WTC11 (cell line): ENCODE measurements at regions not wholly inside any gene's neighbourhood (a gene's known extent, or its start where the extent isn't known, plus 50 kb on each side); places are given as distances from the start of the nearest gene placed in this dataset.
"Not testable (repeated sequence)": the region's sequence is repeated elsewhere in the genome, so short reads cannot be mapped to it uniquely, and the experiment has no call there.

Experiments used
- ATAC-seq: fragments of 200-7000 bp; cut with Tn5 transposase; 2 replicates; pipeline ENCODE4 v1.10.0; 2021; ENCODE audit warnings: mild to moderate bottlenecking, moderate library complexity
- CTCF ChIA-PET: fragments of 300-600 bp; sonication (Branson Sonifier 250); formaldehyde crosslinking; loops from one replicate; lab custom pipeline; 2021; ENCODE audit warnings: antibody characterized with exemption; lab: Charles Lee
- POLR2A ChIA-PET: fragments of 350-600 bp; sonication (Branson Sonifier 250); formaldehyde crosslinking; loops from one replicate; lab custom pipeline; 2021; ENCODE audit warnings: antibody characterized with exemption; lab: Charles Lee
- DNase-seq: peaks from one replicate; pipeline ENCODE4 v3.0.0; 2021; ENCODE audit warnings: low spot score
- H3K27ac Mint-ChIP-seq: 2 replicates; pipeline ENCODE4 v1.8.0; 2021; ENCODE audit warnings: mixed read lengths
- H3K27me3 Mint-ChIP-seq: 2 replicates; pipeline ENCODE4 v1.8.0; 2021; ENCODE audit warnings: low read depth, mild to moderate bottlenecking, moderate library complexity, mixed read lengths
- H3K36me3 Mint-ChIP-seq: 2 replicates; pipeline ENCODE4 v1.8.0; 2021; ENCODE audit warnings: mixed read lengths
- H3K4me1 Mint-ChIP-seq: 2 replicates; pipeline ENCODE4 v1.8.0; 2022; ENCODE audit warnings: mixed read lengths
- H3K4me3 Mint-ChIP-seq: 2 replicates; pipeline ENCODE4 v1.8.0; 2021; ENCODE audit warnings: mild to moderate bottlenecking, moderate library complexity, mixed read lengths
- H3K9me3 Mint-ChIP-seq: 2 replicates; pipeline ENCODE4 v1.8.0; 2021; ENCODE audit warnings: mixed read lengths

- H3K9me3 Mint-ChIP-seq = peaks cover 16% of the 10 kb centered on the region
- H3K4me3 Mint-ChIP-seq, DNase-seq, H3K27ac Mint-ChIP-seq, H3K27me3 Mint-ChIP-seq, H3K4me1 Mint-ChIP-seq, POLR2A ChIA-PET, CTCF ChIA-PET, ATAC-seq: not testable (repeated sequence)
- H3K36me3 Mint-ChIP-seq = peaks cover 19% of the 10 kb centered on the region
These were observed 669.7 kb upstream of the TPTE start for GRCh38 chr21:9851695-9852094.

- Mint-ChIP-seq H3K9me3 (peaks cover 45% of the 10 kb centered on the region), H3K36me3 (peaks cover 46% of the 10 kb centered on the region)
- H3K4me1 Mint-ChIP-seq, CTCF ChIA-PET, POLR2A ChIA-PET, H3K4me3 Mint-ChIP-seq, DNase-seq, H3K27ac Mint-ChIP-seq, ATAC-seq, H3K27me3 Mint-ChIP-seq: not testable (repeated sequence)
These were observed 663.8 kb upstream of the TPTE start for GRCh38 chr21:9857563-9857962.

- H3K4me1 Mint-ChIP-seq, H3K4me3 Mint-ChIP-seq, DNase-seq, POLR2A ChIA-PET, CTCF ChIA-PET, H3K27ac Mint-ChIP-seq, ATAC-seq: not testable (repeated sequence)
- peaks cover 13% of the 10 kb centered on the region for H3K27me3 Mint-ChIP-seq
- peaks cover 62% of the 10 kb centered on the region for H3K9me3 Mint-ChIP-seq
- H3K36me3 Mint-ChIP-seq = peaks cover 61% of the 10 kb centered on the region
These were observed 661.5 kb upstream of the TPTE start for GRCh38 chr21:9859865-9860264.

GRCh38 chr21:9862456-9862855, 658.9 kb upstream of the TPTE start:
- peaks cover 53% of the 10 kb centered on the region for H3K9me3 Mint-ChIP-seq

GRCh38 chr21:9867815-9868214, 653.6 kb upstream of the TPTE start:
- DNase-seq, H3K4me3 Mint-ChIP-seq, H3K27ac Mint-ChIP-seq, H3K4me1 Mint-ChIP-seq, POLR2A ChIA-PET, ATAC-seq, H3K27me3 Mint-ChIP-seq, CTCF ChIA-PET: not testable (repeated sequence)
- H3K9me3 Mint-ChIP-seq = peaks cover 40% of the 10 kb centered on the region
- H3K36me3 Mint-ChIP-seq = peaks cover 40% of the 10 kb centered on the region

More at GRCh38 chr21:9862456-9862855, 658.9 kb upstream of the TPTE start:
- H3K4me1 Mint-ChIP-seq, H3K4me3 Mint-ChIP-seq, ATAC-seq, CTCF ChIA-PET, POLR2A ChIA-PET, H3K27ac Mint-ChIP-seq, DNase-seq, H3K27me3 Mint-ChIP-seq: not testable (repeated sequence)
- H3K36me3 Mint-ChIP-seq = peaks cover 51% of the 10 kb centered on the region

- peaks cover 13% of the 10 kb centered on the region for H3K9me3 Mint-ChIP-seq
- ATAC-seq, H3K4me1 Mint-ChIP-seq, CTCF ChIA-PET, H3K27ac Mint-ChIP-seq, H3K4me3 Mint-ChIP-seq, POLR2A ChIA-PET, H3K27me3 Mint-ChIP-seq, DNase-seq: not testable (repeated sequence)
- H3K36me3 Mint-ChIP-seq = peaks cover 10% of the 10 kb centered on the region
These were observed 648.3 kb upstream of the TPTE start for GRCh38 chr21:9873096-9873495.

- CTCF ChIA-PET, H3K27ac Mint-ChIP-seq, H3K36me3 Mint-ChIP-seq, H3K27me3 Mint-ChIP-seq, POLR2A ChIA-PET, DNase-seq, H3K4me1 Mint-ChIP-seq, ATAC-seq, H3K4me3 Mint-ChIP-seq: not testable (repeated sequence)
- H3K9me3 Mint-ChIP-seq = peaks cover 13% of the 10 kb centered on the region
These were observed 647.2 kb upstream of the TPTE start for GRCh38 chr21:9874136-9874535.

- H3K27ac Mint-ChIP-seq, CTCF ChIA-PET, DNase-seq, H3K4me3 Mint-ChIP-seq, H3K27me3 Mint-ChIP-seq, ATAC-seq, POLR2A ChIA-PET, H3K4me1 Mint-ChIP-seq: not testable (repeated sequence)
- Mint-ChIP-seq H3K9me3 (peaks cover 49% of the 10 kb centered on the region), H3K36me3 (peaks cover 45% of the 10 kb centered on the region)
These were observed 640.0 kb upstream of the TPTE start for GRCh38 chr21:9881430-9881829.

- CTCF ChIA-PET, H3K4me3 Mint-ChIP-seq, H3K27ac Mint-ChIP-seq, POLR2A ChIA-PET, ATAC-seq, H3K4me1 Mint-ChIP-seq, H3K27me3 Mint-ChIP-seq, DNase-seq: not testable (repeated sequence)
- peaks cover 53% of the 10 kb centered on the region for H3K9me3 Mint-ChIP-seq
- peaks cover 48% of the 10 kb centered on the region for H3K36me3 Mint-ChIP-seq
These were observed 638.3 kb upstream of the TPTE start for GRCh38 chr21:9883047-9883446.

GRCh38 chr21:9883571-9884282, 637.7 kb upstream of the TPTE start:
- H3K27me3 Mint-ChIP-seq, DNase-seq, POLR2A ChIA-PET: not testable (repeated sequence)

GRCh38 chr21:9888500-9888899, 632.9 kb upstream of the TPTE start:
- H3K9me3 Mint-ChIP-seq = peaks cover 48% of the 10 kb centered on the region
- POLR2A ChIA-PET, H3K4me1 Mint-ChIP-seq, CTCF ChIA-PET, DNase-seq, H3K27ac Mint-ChIP-seq, H3K4me3 Mint-ChIP-seq, ATAC-seq: not testable (repeated sequence)
- peaks cover 11% of the 10 kb centered on the region for H3K27me3 Mint-ChIP-seq
- peaks cover 42% of the 10 kb centered on the region for H3K36me3 Mint-ChIP-seq

More at GRCh38 chr21:9883571-9884282, 637.7 kb upstream of the TPTE start:
- ATAC-seq, CTCF ChIA-PET, H3K27ac Mint-ChIP-seq, H3K4me3 Mint-ChIP-seq, H3K4me1 Mint-ChIP-seq: not testable (repeated sequence)
- Mint-ChIP-seq H3K36me3 (peaks cover 47% of the 10 kb centered on the region), H3K9me3 (peaks cover 50% of the 10 kb centered on the region)

GRCh38 chr21:9903579-9903978, 617.8 kb upstream of the TPTE start:
- H3K36me3 Mint-ChIP-seq = peaks cover 48% of the 10 kb centered on the region
- H3K27ac Mint-ChIP-seq, ATAC-seq, DNase-seq, H3K27me3 Mint-ChIP-seq, H3K4me1 Mint-ChIP-seq, POLR2A ChIA-PET, H3K4me3 Mint-ChIP-seq, CTCF ChIA-PET: not testable (repeated sequence)
- H3K9me3 Mint-ChIP-seq = peaks cover 56% of the 10 kb centered on the region
